Fibroblast of lung (primary cell): ENCODE measurements at regions not wholly inside any gene's neighbourhood (a gene's known extent, or its start where the extent isn't known, plus 50 kb on each side); places are given as distances from the start of the nearest gene placed in this dataset.

ENCODE experiments used
- CTCF ChIP-seq, 2 donors: IDR thresholded peaks in 1 of 2; conservative IDR thresholded peaks in 1 of 2; 1 replicate in 1 of 2; 2 replicates in 1 of 2; pipeline ENCODE4 v1.5.1; 2011 to 2012; ENCODE audit warnings: low read length in 2 of 2, control low read depth in 1 of 2, inconsistent platforms in 1 of 2, low read depth in 1 of 2, mild to moderate bottlenecking in 1 of 2
- EZH2 ChIP-seq: IDR thresholded peaks from 2 replicates; pipeline ENCODE4 v1.5.1; 2012; ENCODE audit warnings: low read length, control low read depth, mild to moderate bottlenecking; ENCODE audit errors: missing control alignments

- no peak for TF ChIP-seq CTCF (conservative IDR thresholded peaks at IDR 0.05 in 1 of 2, IDR thresholded peaks at IDR 0.05 in 1 of 2; ENCODE audit: low read depth in 1 of 2, low read length in 2 of 2)
- no peak for TF ChIP-seq EZH2
Measured at GRCh38 chr12:38175538-38175937, 141.0 kb upstream of the ALG10B start.
